ENCODE measurements at regions not wholly inside any gene's neighbourhood (a gene's known extent, or its start where the extent isn't known, plus 50 kb on each side); places are given as distances from the start of the nearest gene placed in this dataset.
A peak's percentile ranks its signal among the peaks of the same experiment; 100 is the strongest.

DNA sequence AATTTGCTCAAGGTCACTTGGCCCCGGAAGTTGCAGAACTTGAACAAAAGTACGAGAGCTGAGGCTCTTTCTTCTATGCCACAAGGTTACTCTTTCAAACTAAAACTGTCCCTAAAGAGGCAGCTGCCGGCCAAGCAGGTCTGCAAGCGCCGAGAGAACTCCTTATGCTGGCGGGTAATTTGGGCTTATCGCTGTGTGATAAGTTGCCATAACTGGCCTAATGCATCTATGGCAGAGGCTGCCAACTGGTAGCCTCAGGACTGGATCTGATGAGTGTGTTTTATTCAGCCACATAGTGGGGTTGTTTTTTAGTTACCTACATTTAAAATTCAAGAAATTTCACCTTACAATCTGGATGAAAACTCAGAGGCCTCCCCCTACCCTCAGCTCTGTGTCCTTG is 68.1 kb upstream of the SPOCK1 start:
- no peak overlapping the region for H3K4me3 ChIP-seq
- peaks cover 51% of the 10 kb centered on the region for H3F3A ChIP-seq (ENCODE audit: insufficient read depth)
- H3K9me3 ChIP-seq (ENCODE audit: low read depth) = no peaks in the 10 kb centered on the region
- no peak overlapping the region for H3K9ac ChIP-seq
- H3K79me2 ChIP-seq (ENCODE audit: insufficient read depth) = no peaks in the 10 kb centered on the region
- TF ChIP-seq EZH2 (IDR thresholded peaks at IDR 0.05; ENCODE audit: insufficient read depth, poor library complexity, severe bottlenecking) (no peak), EZH2phosphoT487 (IDR thresholded peaks at IDR 0.05; ENCODE audit: insufficient read depth, low read depth) (no peak)
- H4K20me1 ChIP-seq (ENCODE audit: insufficient read depth) = no peaks in the 10 kb centered on the region
- H3K4me2 ChIP-seq (ENCODE audit: unreplicated experiment) = peak overlapping the region; percentile 80
- in situ Hi-C loops (cut with MboI) = no loop called here
- no peak overlapping the region for H3K27ac ChIP-seq
- H3K4me1 ChIP-seq (ENCODE audit: insufficient read depth) = peaks cover 55% of the 10 kb centered on the region
- no peaks in the 10 kb centered on the region for H3K36me3 ChIP-seq (ENCODE audit: low read depth)
- DNase-seq = no peak
- no peaks in the 10 kb centered on the region for H3K27me3 ChIP-seq (replicated peaks; ENCODE audit: insufficient read depth)
- no peaks in the 10 kb centered on the region for H3K9me2 ChIP-seq (ENCODE audit: insufficient read depth)
- 95 to 97% methylated on average over 7 of the region's 7 CpGs for WGBS, 2 experiments (ENCODE audit: low coverage in 1 of 2, low lambda C conversion rate in 2 of 2, missing lambda C conversion rate in 2 of 2)
- H2AFZ ChIP-seq = peak overlapping the region; percentile 24; the same call in 1 of the 2 replicates

DNA sequence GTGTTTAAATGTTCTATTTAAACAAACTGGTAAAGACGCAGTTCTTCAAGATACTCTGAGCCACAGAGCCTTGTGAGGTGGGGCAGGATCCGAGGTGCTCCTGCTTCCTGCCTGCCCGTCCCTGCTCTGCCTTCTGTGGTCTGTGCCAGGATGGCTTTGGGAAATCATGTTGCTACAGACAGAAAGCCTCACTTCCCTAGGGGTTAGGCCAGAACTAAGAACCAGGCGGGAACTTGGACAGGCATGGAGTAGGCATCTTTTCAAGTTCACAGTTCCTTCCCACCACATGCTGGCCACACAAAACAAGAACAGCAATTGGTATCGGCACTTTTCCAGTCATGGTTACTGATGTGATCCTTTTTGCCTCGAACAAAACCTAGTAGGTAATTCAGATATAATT is 67.7 kb upstream of the SPOCK1 start:
- Histone ChIP-seq H2AFZ (peak overlapping the region; percentile 24), H3K4me3 (no peak overlapping the region), H3K4me2 (ENCODE audit: unreplicated experiment) (peak overlapping the region; percentile 80), H3K27ac (peak overlapping the region; percentile 88), H3K9ac (peak overlapping the region; percentile 33; the same call in 1 of the 2 replicates), H3F3A (ENCODE audit: insufficient read depth) (peaks cover 56% of the 10 kb centered on the region), H3K27me3 (replicated peaks; ENCODE audit: insufficient read depth) (no peaks in the 10 kb centered on the region), H3K36me3 (ENCODE audit: low read depth) (no peaks in the 10 kb centered on the region), H4K20me1 (ENCODE audit: insufficient read depth) (no peaks in the 10 kb centered on the region), H3K79me2 (ENCODE audit: insufficient read depth) (no peaks in the 10 kb centered on the region), H3K9me2 (ENCODE audit: insufficient read depth) (no peaks in the 10 kb centered on the region), H3K9me3 (ENCODE audit: low read depth) (no peaks in the 10 kb centered on the region), H3K4me1 (ENCODE audit: insufficient read depth) (peaks cover 54% of the 10 kb centered on the region)
- in situ Hi-C loops (cut with MboI) = no loop called here
- peak; percentile 38 for DNase-seq
- TF ChIP-seq EZH2phosphoT487 (IDR thresholded peaks at IDR 0.05; ENCODE audit: insufficient read depth, low read depth) = no peak
- TF ChIP-seq EZH2 (IDR thresholded peaks at IDR 0.05; ENCODE audit: insufficient read depth, poor library complexity, severe bottlenecking) = no peak
- 24 to 26% methylated on average over 6 of the region's 6 CpGs for WGBS, 2 experiments (ENCODE audit: low coverage in 1 of 2, low lambda C conversion rate in 2 of 2, missing lambda C conversion rate in 2 of 2)

GRCh38 chr5:137566118-137566541 is 67.0 kb upstream of the SPOCK1 start:
- in situ Hi-C loops (cut with MboI) = no loop called here
- DNase-seq = peak; percentile 61

DNA sequence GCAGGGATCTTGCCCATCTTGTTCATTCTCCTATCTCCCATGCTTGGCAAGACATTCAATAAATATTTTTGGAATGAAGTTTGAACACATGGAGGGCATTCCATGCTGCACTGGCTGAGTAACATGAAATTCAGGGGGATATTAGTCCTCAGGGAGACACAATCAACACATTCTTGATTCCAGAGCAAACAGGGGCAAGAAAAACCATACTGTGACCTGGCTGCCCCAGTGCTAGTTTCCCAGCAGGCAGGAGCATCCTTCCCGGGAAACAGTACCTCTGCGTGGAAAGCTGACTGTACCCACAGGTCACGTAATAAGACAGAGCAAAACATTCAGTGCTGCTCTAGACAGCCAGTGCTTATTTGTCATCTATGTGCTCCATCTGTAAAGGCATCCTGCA is 66.3 kb upstream of the SPOCK1 start:
- 10 to 11% methylated on average over 3 of the region's 3 CpGs for WGBS, 2 experiments (ENCODE audit: low coverage in 1 of 2, low lambda C conversion rate in 2 of 2, missing lambda C conversion rate in 2 of 2)
- H3K9me3 ChIP-seq (ENCODE audit: low read depth) = no peaks in the 10 kb centered on the region
- no peaks in the 10 kb centered on the region for H3K79me2 ChIP-seq (ENCODE audit: insufficient read depth)
- H4K20me1 ChIP-seq (ENCODE audit: insufficient read depth) = no peaks in the 10 kb centered on the region
- H2AFZ ChIP-seq = no peak overlapping the region
- H3K27me3 ChIP-seq (replicated peaks; ENCODE audit: insufficient read depth) = no peaks in the 10 kb centered on the region
- H3K9me2 ChIP-seq (ENCODE audit: insufficient read depth) = no peaks in the 10 kb centered on the region
- TF ChIP-seq EZH2phosphoT487 (IDR thresholded peaks at IDR 0.05; ENCODE audit: insufficient read depth, low read depth) (no peak), EZH2 (IDR thresholded peaks at IDR 0.05; ENCODE audit: insufficient read depth, poor library complexity, severe bottlenecking) (no peak)
- in situ Hi-C loops (cut with MboI) = no loop called here
- DNase-seq = peak; percentile 79
- H3K36me3 ChIP-seq (ENCODE audit: low read depth) = no peaks in the 10 kb centered on the region
- H3F3A ChIP-seq (ENCODE audit: insufficient read depth) = peaks cover 67% of the 10 kb centered on the region
- peak overlapping the region; percentile 33; the same call in 1 of the 2 replicates for H3K9ac ChIP-seq
- peaks cover 67% of the 10 kb centered on the region for H3K4me1 ChIP-seq (ENCODE audit: insufficient read depth)
- peak overlapping the region; percentile 80 for H3K4me2 ChIP-seq (ENCODE audit: unreplicated experiment)
- no peak overlapping the region for H3K4me3 ChIP-seq
- peak overlapping the region; percentile 88 for H3K27ac ChIP-seq

More at GRCh38 chr5:137566118-137566541, 67.0 kb upstream of the SPOCK1 start:
- Histone ChIP-seq H3K9ac (peak overlapping the region; percentile 33), H3K4me3 (no peak overlapping the region), H4K20me1 (ENCODE audit: insufficient read depth) (no peaks in the 10 kb centered on the region), H3K27me3 (replicated peaks; ENCODE audit: insufficient read depth) (no peaks in the 10 kb centered on the region), H3K36me3 (ENCODE audit: low read depth) (no peaks in the 10 kb centered on the region), H3K79me2 (ENCODE audit: insufficient read depth) (no peaks in the 10 kb centered on the region), H3K4me1 (ENCODE audit: insufficient read depth) (peaks cover 60% of the 10 kb centered on the region), H3F3A (ENCODE audit: insufficient read depth) (peaks cover 62% of the 10 kb centered on the region), H3K9me3 (ENCODE audit: low read depth) (no peaks in the 10 kb centered on the region), H3K9me2 (ENCODE audit: insufficient read depth) (no peaks in the 10 kb centered on the region), H3K4me2 (ENCODE audit: unreplicated experiment) (peak overlapping the region; percentile 80), H2AFZ (peak overlapping the region; percentile 24; the same call in 1 of the 2 replicates), H3K27ac (peak overlapping the region; percentile 88)
- TF ChIP-seq EZH2phosphoT487 (IDR thresholded peaks at IDR 0.05; ENCODE audit: insufficient read depth, low read depth) = no peak
- 50 to 72% methylated on average over 2 of the region's 2 CpGs for WGBS, 2 experiments (ENCODE audit: low coverage in 1 of 2, low lambda C conversion rate in 2 of 2, missing lambda C conversion rate in 2 of 2)
